ENCODE measurements at regions not wholly inside any gene's neighbourhood (a gene's known extent, or its start where the extent isn't known, plus 50 kb on each side); places are given as distances from the start of the nearest gene placed in this dataset.

DNA sequence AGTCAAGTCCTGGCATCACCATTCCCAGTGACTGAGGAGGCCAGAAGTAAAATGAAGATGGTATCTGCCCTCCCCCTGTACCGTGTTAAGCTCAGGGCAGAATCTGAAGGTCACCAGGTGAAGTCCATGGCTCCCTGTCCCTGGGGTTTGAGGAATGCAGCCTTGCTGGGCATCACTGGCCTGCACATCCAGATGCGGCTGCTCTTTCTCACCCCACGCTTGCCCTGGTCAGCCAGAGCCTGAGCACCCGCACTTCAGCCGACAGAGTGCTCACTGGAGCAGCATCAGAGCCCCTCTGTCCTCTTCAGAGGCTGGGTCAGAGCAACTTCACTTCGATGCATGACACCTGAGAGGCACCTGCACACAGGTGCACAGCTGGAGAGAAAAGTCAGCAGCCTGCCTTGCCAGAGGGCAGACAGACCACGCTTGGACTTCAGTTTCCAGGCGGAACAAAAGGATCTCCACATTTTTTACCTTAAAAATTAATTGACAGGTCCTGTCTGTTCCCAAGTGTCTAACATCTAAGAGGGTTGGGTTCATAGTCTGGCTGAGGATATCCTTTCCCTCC, 267.3 kb downstream of the ANAPC1 start:
- no peak for DNase-seq (ENCODE audit: low read depth)
- H3K4me3 ChIP-seq (ENCODE audit: control insufficient read depth, low read depth, low read length): no peak overlapping the region
- TF ChIP-seq, protein P1, sequence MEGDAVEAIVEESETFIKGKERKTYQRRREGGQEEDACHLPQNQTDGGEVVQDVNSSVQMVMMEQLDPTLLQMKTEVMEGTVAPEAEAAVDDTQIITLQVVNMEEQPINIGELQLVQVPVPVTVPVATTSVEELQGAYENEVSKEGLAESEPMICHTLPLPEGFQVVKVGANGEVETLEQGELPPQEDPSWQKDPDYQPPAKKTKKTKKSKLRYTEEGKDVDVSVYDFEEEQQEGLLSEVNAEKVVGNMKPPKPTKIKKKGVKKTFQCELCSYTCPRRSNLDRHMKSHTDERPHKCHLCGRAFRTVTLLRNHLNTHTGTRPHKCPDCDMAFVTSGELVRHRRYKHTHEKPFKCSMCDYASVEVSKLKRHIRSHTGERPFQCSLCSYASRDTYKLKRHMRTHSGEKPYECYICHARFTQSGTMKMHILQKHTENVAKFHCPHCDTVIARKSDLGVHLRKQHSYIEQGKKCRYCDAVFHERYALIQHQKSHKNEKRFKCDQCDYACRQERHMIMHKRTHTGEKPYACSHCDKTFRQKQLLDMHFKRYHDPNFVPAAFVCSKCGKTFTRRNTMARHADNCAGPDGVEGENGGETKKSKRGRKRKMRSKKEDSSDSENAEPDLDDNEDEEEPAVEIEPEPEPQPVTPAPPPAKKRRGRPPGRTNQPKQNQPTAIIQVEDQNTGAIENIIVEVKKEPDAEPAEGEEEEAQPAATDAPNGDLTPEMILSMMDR (IDR thresholded peaks at IDR 0.05; ENCODE audit: control insufficient read depth, insufficient read depth, low read depth, low read length, missing control alignments): no peak

DNA sequence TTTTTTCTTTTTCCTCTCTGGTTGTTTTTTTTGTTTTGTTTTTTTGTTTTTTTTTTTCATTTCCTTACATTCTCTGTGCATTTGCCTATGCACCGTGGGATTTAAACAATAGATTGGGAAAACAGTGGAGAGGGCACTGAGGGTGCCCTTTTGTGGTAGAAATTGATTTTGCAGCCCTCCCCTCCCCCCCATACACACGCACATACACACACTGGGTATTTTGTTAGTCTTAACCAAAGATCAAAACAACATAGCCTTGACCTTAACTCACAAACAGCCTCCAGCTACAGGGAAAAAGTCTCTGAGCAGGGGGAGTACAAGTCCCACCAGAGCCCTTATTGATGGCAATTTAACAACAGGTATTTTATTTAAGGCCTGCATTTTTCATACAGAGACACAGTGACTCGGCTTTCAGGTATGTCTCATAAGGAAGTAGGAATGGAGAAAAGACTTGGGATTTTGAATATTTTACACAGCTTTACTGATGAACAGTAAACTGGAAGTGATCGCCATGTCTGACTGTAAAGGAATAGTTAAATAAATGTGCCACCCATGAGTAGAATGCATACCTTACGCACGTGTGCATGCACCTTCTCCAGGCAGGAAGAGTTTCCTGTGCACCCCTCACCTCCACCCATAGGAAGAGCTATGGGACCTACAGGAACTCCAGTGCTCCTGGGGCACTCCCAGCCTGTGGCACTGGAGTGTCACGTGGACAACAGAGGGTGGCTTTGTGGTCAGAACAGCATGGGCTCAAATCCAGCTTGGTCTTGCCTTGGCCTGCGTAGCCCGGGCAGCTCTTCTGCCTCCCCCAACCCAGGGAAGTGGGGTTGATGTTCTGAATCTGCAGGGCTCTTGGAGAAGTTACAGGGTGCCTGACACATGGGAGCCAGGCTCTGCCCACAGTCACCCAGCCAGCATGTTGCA, 266.4 kb downstream of the ANAPC1 start:
- no peak for DNase-seq (ENCODE audit: low read depth)
- no peak overlapping the region for H3K4me3 ChIP-seq (ENCODE audit: control insufficient read depth, low read depth, low read length)
- TF ChIP-seq, protein P1 (IDR thresholded peaks at IDR 0.05; ENCODE audit: control insufficient read depth, insufficient read depth, low read depth, low read length, missing control alignments): no peak

DNA sequence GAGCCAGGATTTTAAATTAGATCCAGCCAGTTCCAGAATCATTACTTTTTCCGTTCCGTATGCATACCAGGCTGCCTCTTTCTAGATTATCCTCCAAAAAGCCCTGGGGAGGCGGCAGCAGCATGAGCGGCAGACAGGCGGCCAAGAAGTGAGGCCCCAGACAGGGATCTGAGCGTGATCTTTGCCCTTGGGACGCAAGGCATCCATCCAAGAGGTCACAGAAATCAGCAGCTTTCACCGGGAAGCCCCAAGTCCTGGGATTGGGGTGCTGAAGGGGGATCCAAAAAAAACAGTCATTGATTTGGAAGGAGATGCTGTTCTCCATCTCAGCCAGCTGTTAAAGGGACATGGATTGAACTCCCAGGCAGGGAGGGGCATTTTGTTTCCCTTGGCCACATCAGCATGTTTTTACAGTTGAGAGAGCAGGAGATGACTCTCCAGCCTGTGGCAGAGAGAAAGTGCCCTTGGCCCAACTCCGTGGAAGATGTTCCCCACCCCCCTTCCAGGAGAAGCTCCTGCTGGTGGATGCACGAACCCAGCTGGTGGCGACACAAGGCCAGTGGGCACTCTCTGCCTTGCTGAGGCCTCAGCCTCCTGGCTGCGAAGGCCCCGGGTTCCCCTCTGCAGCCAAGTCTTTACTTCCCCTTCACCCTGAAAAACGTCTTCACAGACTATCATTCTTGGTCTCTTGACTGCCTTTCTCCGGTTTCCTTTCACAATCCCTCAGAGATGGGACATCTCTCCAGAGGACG, 265.6 kb downstream of the ANAPC1 start:
- DNase-seq (ENCODE audit: low read depth): no peak
- TF ChIP-seq, protein P1 (IDR thresholded peaks at IDR 0.05; ENCODE audit: control insufficient read depth, insufficient read depth, low read depth, low read length, missing control alignments): no peak
- H3K4me3 ChIP-seq (ENCODE audit: control insufficient read depth, low read depth, low read length): no peak overlapping the region

DNA sequence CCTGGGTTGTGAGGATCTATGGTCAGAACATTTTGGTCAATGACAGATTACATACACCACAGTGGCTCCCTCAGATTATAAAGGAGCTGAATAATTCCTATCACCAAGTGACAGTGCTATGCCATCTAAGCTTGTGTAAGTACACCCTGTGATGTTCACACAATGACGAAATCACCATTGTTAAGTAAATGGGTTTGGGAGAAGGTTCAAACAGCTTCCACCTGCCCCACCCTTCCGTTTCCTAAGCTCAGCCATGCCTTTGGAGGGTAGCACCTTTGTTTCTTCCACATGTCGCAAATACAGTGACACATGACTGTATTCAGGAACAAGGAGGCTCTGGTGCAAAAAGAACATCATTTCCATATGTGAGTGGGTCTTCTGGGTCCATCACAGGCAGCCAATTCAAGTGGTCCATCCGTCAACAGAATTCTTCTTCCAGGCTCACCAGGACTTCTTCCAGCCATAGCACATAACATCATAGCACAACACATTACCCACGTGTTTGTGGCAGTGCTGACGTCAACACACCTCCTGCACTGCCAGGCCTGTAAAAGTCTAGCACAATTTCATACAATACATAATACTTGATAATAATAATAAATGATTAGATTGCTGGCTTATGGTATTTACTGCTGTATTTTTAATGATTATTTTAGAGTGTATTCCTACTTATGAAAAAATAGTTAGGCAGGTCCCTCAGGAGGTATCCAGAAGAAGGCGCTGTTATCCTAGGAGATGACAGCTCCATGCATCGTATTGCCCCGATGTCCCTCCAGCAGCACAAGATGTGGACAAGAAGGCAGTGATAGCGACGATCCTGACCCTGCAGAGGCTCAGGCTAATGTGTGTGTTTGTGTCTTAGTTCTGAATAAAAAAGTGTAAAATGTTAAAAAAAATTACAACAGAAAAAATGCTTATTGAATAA, 264.8 kb downstream of the ANAPC1 start:
- DNase-seq (ENCODE audit: low read depth): no peak
- H3K4me3 ChIP-seq (ENCODE audit: control insufficient read depth, low read depth, low read length): no peak overlapping the region
- TF ChIP-seq, protein P1 (IDR thresholded peaks at IDR 0.05; ENCODE audit: control insufficient read depth, insufficient read depth, low read depth, low read length, missing control alignments): no peak

DNA sequence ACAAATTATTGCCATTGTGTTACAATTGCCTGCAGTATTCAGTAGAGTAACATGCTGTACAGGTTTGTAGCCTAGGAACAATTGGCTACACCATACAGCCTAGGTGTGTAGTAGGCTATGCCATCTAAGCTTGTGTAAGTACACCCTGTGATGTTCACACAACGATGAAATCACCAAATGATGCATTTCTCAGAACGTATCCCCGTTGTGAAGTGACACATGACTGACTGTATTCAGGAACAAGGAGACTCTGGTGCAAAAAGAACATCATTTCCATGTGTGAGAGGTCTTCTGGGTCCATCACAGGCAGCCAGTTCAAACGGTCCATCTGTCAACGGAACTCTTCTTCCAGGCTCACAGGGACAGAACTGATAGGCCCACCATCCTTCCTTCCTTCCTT, 263.7 kb downstream of the ANAPC1 start:
- DNase-seq (ENCODE audit: low read depth): no peak
- TF ChIP-seq, protein P1 (IDR thresholded peaks at IDR 0.05; ENCODE audit: control insufficient read depth, insufficient read depth, low read depth, low read length, missing control alignments): no peak
- H3K4me3 ChIP-seq (ENCODE audit: control insufficient read depth, low read depth, low read length): no peak overlapping the region

DNA sequence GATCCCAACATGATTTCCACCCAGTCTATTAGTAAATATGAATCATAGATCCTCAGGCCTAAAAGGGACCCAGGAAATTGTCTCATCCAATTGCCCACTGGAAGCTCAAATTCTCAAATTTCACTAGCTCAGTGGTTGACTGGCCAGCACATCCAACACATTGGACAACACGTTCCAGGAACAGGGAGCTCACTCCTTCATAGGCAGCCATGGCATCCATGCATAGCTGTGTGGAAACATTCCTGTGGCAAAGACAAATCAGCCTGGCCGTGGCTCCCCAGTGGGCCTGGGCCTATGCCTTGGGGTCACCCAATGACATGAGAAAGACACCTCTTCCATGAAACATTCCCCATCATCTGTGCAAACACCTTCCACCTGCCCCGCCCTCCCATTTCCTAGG, 261.1 kb downstream of the ANAPC1 start:
- TF ChIP-seq, protein P1 (IDR thresholded peaks at IDR 0.05; ENCODE audit: control insufficient read depth, insufficient read depth, low read depth, low read length, missing control alignments): no peak
- no peak overlapping the region for H3K4me3 ChIP-seq (ENCODE audit: control insufficient read depth, low read depth, low read length)
- DNase-seq (ENCODE audit: low read depth): no peak

Data from AG09309 (cell line).